Gastrocnemius medialis (tissue), 4 donors: ENCODE measurements at regions not wholly inside any gene's neighbourhood (a gene's known extent, or its start where the extent isn't known, plus 50 kb on each side); places are given as distances from the start of the nearest gene placed in this dataset.

Experiments
- POLR2A ChIP-seq, 2 donors: fragments of 450-650 bp; IDR thresholded peaks; one replicate each; pipeline ENCODE4 v1.6.1; 2017; ENCODE audit warnings: antibody characterized with exemption in 2 of 2, mild to moderate bottlenecking in 2 of 2, moderate library complexity in 2 of 2
- TF ChIP-seq, protein P1 (sequence below), 5 experiments: fragments of 450-650 bp in 3 of 5; fragments of 200-600 bp in 2 of 5; sonication (generic) in 2 of 5; IDR thresholded peaks in 4 of 5; conservative IDR thresholded peaks in 1 of 5; 1 replicate in 4 of 5; 2 replicates in 1 of 5; pipeline ENCODE4 v1.5.1; 2016 to 2019; ENCODE audit warnings: antibody characterized with exemption in 5 of 5, mild to moderate bottlenecking in 3 of 5, moderate library complexity in 3 of 5

- TF ChIP-seq, protein P1, sequence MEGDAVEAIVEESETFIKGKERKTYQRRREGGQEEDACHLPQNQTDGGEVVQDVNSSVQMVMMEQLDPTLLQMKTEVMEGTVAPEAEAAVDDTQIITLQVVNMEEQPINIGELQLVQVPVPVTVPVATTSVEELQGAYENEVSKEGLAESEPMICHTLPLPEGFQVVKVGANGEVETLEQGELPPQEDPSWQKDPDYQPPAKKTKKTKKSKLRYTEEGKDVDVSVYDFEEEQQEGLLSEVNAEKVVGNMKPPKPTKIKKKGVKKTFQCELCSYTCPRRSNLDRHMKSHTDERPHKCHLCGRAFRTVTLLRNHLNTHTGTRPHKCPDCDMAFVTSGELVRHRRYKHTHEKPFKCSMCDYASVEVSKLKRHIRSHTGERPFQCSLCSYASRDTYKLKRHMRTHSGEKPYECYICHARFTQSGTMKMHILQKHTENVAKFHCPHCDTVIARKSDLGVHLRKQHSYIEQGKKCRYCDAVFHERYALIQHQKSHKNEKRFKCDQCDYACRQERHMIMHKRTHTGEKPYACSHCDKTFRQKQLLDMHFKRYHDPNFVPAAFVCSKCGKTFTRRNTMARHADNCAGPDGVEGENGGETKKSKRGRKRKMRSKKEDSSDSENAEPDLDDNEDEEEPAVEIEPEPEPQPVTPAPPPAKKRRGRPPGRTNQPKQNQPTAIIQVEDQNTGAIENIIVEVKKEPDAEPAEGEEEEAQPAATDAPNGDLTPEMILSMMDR (IDR thresholded peaks at IDR 0.05 in 4 of 5, conservative IDR thresholded peaks at IDR 0.05 in 1 of 5) = no peak
- TF ChIP-seq POLR2A (IDR thresholded peaks at IDR 0.05) = no peak
Observed at GRCh38 chr2:139605668-139606067, 825.5 kb upstream of the NXPH2 start.
